HG03108 (cell line): ENCODE measurements at regions not wholly inside any gene's neighbourhood (a gene's known extent, or its start where the extent isn't known, plus 50 kb on each side); places are given as distances from the start of the nearest gene placed in this dataset.

Experiments
- ATAC-seq: cut with Tn5 transposase; IDR thresholded peaks from one replicate; pipeline ENCODE4 v1.9.1; 2021; ENCODE audit warnings: moderate library complexity; ENCODE audit not compliant: unreplicated experiment

- ATAC-seq = no peak
These were observed 267.1 kb upstream of the TMTC4 start for GRCh38 chr13:100941377-100942368.

- ATAC-seq = no peak
These were observed 266.1 kb upstream of the TMTC4 start for GRCh38 chr13:100940658-100941057.

DNA sequence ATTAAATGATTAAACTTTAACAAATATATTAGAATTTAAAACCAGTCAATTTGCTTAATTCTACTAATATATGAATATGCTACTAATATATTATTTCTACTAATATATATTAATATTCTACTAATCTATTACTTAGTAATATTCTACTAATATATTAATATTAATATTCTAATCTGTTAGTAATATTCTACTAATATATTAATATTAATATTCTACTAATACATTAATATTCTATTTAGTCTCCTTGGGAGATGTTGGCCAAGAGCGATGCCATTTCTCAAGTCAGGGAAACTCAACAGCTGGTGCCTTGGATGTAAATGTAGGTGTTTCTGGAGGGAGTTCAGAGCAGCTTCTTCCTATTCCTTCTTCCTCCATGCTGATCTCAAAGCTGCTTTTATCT lies 259.2 kb upstream of the TMTC4 start:
- no peak for ATAC-seq

- ATAC-seq = no peak
These were observed 248.0 kb upstream of the TMTC4 start for GRCh38 chr13:100922599-100922998.

DNA sequence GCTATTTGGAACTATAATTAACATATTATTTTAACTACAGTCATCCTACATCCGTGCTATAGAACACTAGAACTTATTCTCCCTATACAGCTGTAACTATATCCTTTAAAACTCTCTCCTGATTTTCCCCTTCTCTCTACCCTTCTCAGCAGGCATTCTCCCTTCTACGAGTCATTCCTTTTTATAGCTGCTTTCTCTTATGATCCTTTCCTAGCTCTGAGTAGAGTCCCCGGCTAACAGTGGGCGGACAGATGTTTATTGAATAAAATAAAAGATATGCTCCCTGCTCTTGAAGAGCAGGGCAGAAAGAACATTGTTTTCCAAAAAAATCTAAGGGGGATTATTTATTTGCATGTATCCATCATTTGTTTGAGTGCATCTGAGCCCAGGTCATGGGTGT lies 246.5 kb upstream of the TMTC4 start:
- ATAC-seq = no peak

DNA sequence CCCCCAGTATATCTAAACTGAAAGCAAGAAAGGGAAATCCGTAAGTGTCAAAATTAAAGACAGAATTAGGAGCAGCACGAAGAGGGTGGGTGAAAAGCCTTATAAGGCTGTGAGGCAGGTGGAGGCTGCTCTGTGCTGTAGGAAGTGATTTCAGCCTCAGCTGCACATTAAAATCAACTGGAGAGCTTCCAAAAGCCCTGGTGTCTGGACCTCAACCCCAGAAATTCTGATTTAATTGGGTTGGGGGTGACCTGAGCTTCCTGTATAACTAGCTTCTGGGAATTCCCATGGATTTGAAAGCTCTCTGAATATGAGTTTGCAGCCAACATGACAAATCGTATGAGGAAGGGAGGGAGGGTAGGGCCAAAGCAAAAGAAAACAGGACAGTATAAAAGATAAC lies 242.4 kb upstream of the TMTC4 start:
- ATAC-seq = no peak

DNA sequence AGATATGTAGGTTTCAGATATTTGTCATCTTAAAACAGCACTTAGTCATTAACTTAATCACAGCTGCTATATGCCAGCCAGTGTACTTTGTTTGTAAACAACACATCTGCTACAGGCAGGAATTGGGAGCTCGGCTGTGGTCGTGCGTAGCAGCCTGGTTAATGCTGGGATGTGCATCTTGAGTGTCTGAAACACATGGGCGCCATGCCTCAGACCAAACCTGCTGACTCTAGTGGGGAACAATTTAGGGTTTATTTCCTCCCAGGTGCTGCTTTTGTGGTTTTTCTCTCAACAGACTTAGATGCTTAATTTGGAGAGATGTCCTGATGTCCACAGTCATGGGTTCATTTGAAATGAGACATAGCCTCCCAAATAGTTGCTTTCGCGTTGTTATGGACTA lies 238.5 kb upstream of the TMTC4 start:
- ATAC-seq = no peak

DNA sequence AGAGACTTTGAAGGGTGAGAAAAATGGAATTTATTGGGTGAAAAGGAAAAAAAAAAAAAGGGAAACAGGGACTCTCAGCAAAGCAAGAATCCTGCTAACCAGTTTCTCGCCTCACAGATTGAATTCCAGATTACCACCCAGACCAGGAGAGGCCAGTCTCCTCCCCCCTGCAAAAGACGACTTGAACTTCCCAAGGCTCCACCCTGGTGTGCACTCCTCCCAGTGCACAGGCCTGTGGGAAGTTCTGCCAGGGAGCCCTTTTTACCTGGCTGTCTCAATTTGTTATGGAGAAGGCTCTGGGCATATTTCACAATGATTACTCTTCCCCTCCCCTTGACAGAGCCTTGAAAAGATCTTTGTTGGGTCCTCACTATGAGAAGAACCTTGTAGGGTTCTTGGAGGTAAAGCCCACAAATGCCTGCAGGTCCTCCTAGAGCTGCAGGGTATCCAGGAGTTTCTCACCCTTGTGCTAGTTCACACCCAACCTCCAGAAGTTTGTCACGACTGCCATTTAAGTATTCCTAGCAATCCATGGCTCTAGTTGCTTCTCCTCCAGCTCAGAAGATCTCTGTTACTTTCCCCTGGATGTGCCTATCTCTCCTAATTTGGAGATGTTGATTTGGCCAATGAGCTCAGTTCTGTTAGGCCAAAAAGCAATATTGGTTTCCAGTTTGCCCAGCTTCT lies 229.8 kb upstream of the TMTC4 start:
- ATAC-seq = no peak

GRCh38 chr13:100899720-100900316 lies 225.2 kb upstream of the TMTC4 start:
- ATAC-seq = no peak

DNA sequence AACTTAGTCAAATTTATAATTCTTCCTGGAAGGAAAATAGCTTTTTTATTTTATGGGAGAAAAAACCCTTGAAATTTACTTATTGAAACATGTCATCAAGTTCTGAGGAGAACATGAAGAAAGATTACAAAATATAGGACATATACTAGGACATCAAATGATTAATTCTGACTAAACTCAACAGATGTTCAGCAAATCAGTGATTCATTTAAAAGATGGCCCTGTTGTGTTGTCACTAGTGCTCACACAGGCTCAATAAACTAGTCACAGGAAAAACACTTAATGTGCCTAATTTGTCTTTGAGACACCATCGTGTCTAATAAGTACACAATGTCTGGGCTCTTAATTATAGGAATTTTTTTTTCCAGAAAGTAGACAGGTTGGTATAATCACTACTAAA lies 223.8 kb upstream of the TMTC4 start:
- no peak for ATAC-seq

DNA sequence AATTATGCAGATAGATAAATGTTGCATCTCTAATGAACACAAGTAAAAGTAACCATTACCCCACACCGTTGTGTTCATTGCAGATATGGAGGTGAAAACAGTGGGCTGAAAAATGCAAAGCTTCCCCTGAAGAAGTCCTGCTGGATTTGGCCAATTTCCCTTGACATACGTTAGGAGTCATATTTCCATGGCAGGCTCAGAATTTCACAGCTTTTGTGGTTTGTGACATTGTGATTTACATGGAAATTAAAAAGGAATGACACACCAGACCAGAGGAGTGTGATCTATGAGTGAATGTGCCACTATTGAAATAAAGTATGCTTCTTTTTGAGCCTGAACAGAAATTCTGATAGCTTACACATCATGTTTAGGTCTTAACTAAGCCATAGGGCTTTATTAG lies 221.1 kb upstream of the TMTC4 start:
- ATAC-seq = no peak

GRCh38 chr13:100892981-100893380 lies 218.4 kb upstream of the TMTC4 start:
- ATAC-seq = no peak

DNA sequence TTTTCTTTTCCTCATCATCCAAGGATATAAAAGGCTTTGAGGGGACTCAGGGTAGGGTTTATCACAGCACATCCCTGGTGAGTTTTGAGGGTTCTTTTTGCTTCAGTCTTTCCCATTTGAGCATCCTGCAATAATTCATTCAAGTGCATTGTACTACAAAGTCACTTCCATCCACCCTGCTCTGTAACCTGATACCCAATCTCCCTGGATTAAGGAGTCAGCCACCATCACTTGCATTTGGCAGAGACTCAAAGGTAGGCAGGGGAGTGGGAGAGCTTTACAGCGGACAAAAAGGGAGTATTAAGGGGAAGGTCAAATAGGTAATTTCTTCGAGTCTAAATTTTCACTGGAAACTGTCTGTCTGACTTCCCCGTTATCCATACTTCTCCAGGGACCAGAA lies 216.1 kb upstream of the TMTC4 start:
- no peak for ATAC-seq

DNA sequence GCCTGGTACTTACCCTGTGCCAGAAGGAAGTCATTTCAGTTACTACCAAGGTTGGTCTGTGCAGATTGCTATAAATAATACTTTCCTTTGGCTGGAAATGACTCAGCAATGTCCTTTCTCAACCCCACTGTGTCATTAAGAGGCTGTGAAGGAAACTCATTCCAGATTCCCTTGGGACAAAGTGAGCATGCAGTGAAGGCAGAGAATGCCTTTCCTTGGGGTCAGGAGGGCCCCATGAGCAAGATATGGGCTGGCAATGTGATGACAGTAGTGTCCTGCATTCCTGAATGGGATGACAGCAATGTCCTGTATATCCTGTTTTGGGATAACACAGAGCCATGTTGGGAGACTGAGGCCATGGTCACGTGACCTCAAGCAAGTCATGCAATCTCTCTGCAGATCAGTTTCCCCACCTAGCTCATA lies 213.1 kb upstream of the TMTC4 start:
- ATAC-seq = no peak

- ATAC-seq = no peak
These were observed 208.9 kb upstream of the TMTC4 start for GRCh38 chr13:100883453-100883852.

- ATAC-seq = no peak
These were observed 206.8 kb upstream of the TMTC4 start for GRCh38 chr13:100881291-100881864.

- no peak for ATAC-seq
These were observed 205.6 kb upstream of the TMTC4 start for GRCh38 chr13:100880166-100880565.

DNA sequence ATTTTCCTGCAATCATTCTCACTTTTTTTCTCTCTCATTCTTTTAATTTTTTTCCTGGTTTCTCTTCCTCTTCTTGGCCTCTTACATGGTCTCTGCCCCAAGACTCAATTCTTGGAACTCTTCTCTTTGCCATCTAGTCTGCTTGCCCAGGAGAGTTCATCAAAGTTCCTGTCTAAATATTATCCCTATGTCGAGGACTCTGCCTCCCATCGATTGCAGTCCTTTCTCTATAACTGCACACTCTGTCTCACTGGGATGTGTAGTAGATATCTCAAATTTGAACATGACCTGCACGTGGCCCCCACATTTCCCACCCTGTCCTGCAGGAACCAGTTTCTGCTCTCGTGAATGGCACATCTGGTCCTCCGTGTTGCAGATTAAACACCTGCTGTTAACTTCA lies 204.7 kb upstream of the TMTC4 start:
- ATAC-seq = no peak

- ATAC-seq = no peak
These were observed 201.4 kb upstream of the TMTC4 start for GRCh38 chr13:100876044-100876403.

DNA sequence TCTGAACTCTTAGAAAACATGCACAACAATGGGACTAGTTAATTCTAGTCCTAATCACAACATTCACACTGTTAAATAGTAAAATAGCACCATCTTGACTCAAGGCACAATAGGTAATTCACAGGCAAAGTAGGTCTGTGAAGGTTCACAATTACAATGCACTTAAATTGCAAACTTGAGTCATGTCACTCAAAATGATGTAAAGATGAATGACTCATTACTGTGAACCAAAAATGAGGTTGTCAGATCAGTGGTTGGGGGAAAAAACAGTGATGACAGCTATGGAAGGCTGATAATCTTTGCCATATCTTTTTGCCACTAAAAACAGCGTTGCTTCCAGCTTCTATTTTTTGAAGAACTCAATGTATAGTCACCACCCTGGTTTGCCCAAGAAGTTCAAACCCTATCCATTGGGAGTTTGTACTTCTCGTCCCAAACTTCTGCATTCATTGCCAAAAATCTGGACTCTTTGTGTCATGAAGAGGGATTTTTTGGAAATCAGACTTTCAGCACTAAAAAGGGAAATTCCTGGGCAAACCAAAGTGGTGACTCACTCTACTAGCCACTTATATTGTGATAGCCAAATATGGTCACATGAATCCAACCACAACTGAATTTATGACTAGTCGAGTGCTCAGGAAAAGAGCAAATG lies 200.9 kb upstream of the TMTC4 start:
- no peak for ATAC-seq

DNA sequence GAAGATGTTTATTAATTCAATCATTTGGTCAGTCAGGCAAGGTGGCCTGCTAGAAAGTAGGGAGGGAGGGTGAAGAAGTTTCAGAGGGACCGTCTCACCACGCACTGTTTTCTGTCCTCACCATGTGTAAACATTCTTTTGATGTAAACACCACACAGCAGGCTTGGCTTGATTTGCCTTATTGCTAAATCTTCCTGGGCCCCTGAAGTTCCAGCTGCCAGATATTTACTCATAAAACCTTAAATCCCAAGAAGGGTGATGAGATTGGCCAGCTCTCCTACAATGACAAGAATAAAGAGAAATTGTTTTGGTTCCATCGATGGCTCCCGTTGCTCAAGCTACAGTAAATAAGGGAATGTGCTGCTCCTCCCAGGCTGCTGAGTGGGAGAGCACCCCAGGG lies 198.2 kb upstream of the TMTC4 start:
- no peak for ATAC-seq
